ENCODE measurements at regions not wholly inside any gene's neighbourhood (a gene's known extent, or its start where the extent isn't known, plus 50 kb on each side); places are given as distances from the start of the nearest gene placed in this dataset.

DNA sequence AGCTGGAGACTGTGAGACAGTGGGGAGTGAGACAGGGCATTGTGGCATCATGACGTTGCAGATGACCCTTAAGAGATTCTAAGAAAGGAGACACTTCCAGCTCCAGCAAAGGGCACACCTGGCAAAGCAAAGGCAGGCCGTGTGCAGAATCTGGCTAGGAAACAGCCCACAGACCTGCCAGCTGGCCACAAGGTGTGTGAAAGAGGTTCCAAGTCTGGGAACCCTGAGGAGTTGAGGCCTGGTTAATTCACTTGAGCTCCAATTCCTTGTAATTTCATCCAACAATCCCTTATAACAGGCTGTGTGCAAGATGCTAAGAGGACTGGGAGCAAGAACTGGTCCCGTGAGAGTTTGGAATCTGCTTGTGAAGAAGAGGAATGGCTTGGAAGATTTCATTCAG is 72.8 kb upstream of the FAM9A start:
- Mint-ChIP-seq H3K4me1 (no peaks in the 10 kb centered on the region), H3K9me3 (no peaks in the 10 kb centered on the region), H3K27me3 (peaks cover 4% of the 10 kb centered on the region), H3K36me3 (ENCODE audit: low read depth) (no peaks in the 10 kb centered on the region), H3K27ac (no peak overlapping the region), H3K4me3 (no peak overlapping the region)
- ChIA-PET CTCF (no interaction called here), POLR2A (no interaction called here)
- TF ChIP-seq, protein P1, sequence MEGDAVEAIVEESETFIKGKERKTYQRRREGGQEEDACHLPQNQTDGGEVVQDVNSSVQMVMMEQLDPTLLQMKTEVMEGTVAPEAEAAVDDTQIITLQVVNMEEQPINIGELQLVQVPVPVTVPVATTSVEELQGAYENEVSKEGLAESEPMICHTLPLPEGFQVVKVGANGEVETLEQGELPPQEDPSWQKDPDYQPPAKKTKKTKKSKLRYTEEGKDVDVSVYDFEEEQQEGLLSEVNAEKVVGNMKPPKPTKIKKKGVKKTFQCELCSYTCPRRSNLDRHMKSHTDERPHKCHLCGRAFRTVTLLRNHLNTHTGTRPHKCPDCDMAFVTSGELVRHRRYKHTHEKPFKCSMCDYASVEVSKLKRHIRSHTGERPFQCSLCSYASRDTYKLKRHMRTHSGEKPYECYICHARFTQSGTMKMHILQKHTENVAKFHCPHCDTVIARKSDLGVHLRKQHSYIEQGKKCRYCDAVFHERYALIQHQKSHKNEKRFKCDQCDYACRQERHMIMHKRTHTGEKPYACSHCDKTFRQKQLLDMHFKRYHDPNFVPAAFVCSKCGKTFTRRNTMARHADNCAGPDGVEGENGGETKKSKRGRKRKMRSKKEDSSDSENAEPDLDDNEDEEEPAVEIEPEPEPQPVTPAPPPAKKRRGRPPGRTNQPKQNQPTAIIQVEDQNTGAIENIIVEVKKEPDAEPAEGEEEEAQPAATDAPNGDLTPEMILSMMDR (IDR thresholded peaks at IDR 0.05) = no peak
- intact Hi-C loops (cut with micrococcal nuclease) = no loop called here
- ATAC-seq (ENCODE audit: low read depth) (no peak), DNase-seq (no peak)

DNA sequence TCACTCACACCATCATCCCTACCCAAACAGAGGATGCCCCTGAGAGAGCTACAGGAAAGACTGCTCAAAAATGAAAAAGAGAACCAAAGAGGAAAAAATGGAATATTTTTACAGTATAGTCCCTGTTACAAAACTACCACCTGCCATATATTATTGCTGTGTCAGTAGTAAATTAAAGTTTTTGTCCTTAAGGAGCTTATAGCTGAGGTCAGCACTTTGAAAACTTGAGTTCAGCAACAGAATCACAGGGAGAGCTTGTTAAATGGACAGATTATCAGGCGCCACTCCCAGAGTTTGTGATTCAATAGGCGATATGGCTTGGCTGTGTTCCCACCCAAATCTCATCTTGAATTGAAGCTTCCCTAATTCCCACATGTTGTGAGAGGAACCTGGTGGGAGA is 71.9 kb upstream of the FAM9A start:
- no peaks in the 10 kb centered on the region for H3K4me1 Mint-ChIP-seq
- intact Hi-C loops (cut with micrococcal nuclease) = no loop called here
- POLR2A ChIA-PET = no interaction called here
- TF ChIP-seq, protein P1 (IDR thresholded peaks at IDR 0.05) = no peak
- no peak for DNase-seq
- CTCF ChIA-PET = no interaction called here
- no peak overlapping the region for H3K4me3 Mint-ChIP-seq
- H3K9me3 Mint-ChIP-seq = no peaks in the 10 kb centered on the region
- no peaks in the 10 kb centered on the region for H3K36me3 Mint-ChIP-seq (ENCODE audit: low read depth)
- peaks cover 6% of the 10 kb centered on the region for H3K27me3 Mint-ChIP-seq
- no peak overlapping the region for H3K27ac Mint-ChIP-seq
- no peak for ATAC-seq (ENCODE audit: low read depth)

DNA sequence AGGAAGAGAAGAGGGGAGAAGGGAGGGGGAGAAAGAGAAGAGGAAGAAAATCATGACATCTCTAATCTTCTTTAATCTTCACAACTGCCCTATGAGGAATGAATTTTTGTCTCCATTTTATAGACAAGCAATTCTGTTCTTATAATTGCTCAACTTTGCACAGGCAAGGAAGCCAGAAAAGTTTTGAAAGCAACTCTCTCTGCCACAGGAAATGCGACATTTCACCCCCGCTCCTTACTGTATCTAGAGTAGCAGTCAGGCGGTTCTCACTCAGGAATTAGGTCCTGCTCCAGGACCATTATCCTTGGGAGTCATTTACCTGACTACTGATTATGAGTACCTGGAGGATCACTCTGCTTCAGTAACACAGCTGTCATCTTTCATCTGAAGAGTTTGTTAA is 69.2 kb upstream of the FAM9A start:
- H3K9me3 Mint-ChIP-seq = no peaks in the 10 kb centered on the region
- ChIA-PET CTCF (no interaction called here), POLR2A (no interaction called here)
- no peak overlapping the region for H3K27ac Mint-ChIP-seq
- ATAC-seq (ENCODE audit: low read depth) (no peak), DNase-seq (no peak)
- intact Hi-C loops (cut with micrococcal nuclease) = no loop called here
- no peaks in the 10 kb centered on the region for H3K4me1 Mint-ChIP-seq
- no peaks in the 10 kb centered on the region for H3K36me3 Mint-ChIP-seq (ENCODE audit: low read depth)
- no peak overlapping the region for H3K4me3 Mint-ChIP-seq
- peaks cover 6% of the 10 kb centered on the region for H3K27me3 Mint-ChIP-seq
- TF ChIP-seq, protein P1 (IDR thresholded peaks at IDR 0.05) = no peak

DNA sequence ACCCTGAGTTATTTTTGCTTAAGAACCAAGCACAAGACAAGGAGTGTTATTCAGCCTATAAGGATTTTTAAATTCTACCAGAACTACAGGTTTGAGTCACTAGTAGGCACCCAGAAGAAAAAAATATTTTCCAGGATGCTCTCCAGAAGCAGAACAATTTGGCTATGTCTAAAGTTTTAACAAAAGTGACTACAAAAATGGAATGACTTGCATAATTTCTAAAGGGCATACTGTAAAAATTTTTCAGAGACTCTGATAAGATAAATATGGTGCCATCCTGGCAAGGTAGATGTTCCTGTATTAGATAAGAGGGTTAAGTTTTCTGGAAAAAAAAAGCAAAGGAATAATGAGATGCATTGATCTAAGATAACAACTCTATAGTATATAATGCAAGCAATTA is 68.6 kb upstream of the FAM9A start:
- no peaks in the 10 kb centered on the region for H3K4me1 Mint-ChIP-seq
- H3K36me3 Mint-ChIP-seq (ENCODE audit: low read depth) = no peaks in the 10 kb centered on the region
- no peak overlapping the region for H3K4me3 Mint-ChIP-seq
- ATAC-seq (ENCODE audit: low read depth) (no peak), DNase-seq (no peak)
- intact Hi-C loops (cut with micrococcal nuclease) = loop anchor here (2.0 kb wide), 1 partner anchor 839 kb away; no protein-coding TSS in a partner anchor
- TF ChIP-seq, protein P1 (IDR thresholded peaks at IDR 0.05) = no peak
- H3K9me3 Mint-ChIP-seq = no peaks in the 10 kb centered on the region
- H3K27me3 Mint-ChIP-seq = peaks cover 6% of the 10 kb centered on the region
- POLR2A ChIA-PET = no interaction called here
- CTCF ChIA-PET = no interaction called here
- no peak overlapping the region for H3K27ac Mint-ChIP-seq

DNA sequence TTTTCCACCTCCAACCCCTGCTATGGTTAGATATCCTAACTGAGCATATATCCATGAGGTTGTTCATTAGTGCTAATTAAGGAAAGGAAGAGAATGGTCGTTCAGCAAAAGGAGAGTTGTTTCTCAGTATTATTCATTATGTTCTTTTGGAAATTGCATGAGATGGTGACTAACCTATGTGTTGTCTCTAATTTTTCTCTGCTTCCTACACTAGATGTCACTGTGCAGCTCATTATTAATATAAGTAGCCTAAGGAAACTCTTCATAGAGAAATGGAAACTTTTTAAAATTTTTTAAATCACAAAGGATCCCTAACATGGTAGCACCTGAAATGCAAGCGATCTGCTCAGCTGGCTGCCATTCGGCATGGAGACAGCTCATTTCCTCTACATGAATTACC is 67.7 kb upstream of the FAM9A start:
- ATAC-seq (ENCODE audit: low read depth) (no peak), DNase-seq (no peak)
- CTCF ChIA-PET = no interaction called here
- Mint-ChIP-seq H3K27me3 (peaks cover 6% of the 10 kb centered on the region), H3K4me1 (no peaks in the 10 kb centered on the region), H3K9me3 (no peaks in the 10 kb centered on the region), H3K4me3 (no peak overlapping the region), H3K27ac (no peak overlapping the region), H3K36me3 (ENCODE audit: low read depth) (no peaks in the 10 kb centered on the region)
- TF ChIP-seq, protein P1 (IDR thresholded peaks at IDR 0.05) = no peak
- intact Hi-C loops (cut with micrococcal nuclease) = loop anchor here (2.0 kb wide), 1 partner anchor 840 kb away; no protein-coding TSS in a partner anchor
- POLR2A ChIA-PET = no interaction called here
